OCI-LY7 (cell line): ENCODE measurements at regions not wholly inside any gene's neighbourhood (a gene's known extent, or its start where the extent isn't known, plus 50 kb on each side); places are given as distances from the start of the nearest gene placed in this dataset.

Experiments used
- CTCF ChIP-seq: fragments of 200-600 bp; sonication (generic); conservative IDR thresholded peaks from 2 replicates; pipeline ENCODE4 v1.5.1; 2014; ENCODE audit warnings: mild to moderate bottlenecking, antibody characterized with exemption, low read length, moderate library complexity, mixed read lengths
- EZH2phosphoT487 ChIP-seq: fragments of 200-600 bp; sonication (generic); IDR thresholded peaks from 2 replicates; pipeline ENCODE4 v1.6.1; 2018; ENCODE audit warnings: low read depth, borderline replicate concordance, mild to moderate bottlenecking, mixed run types, antibody characterized with exemption, low read length, moderate library complexity, mixed read lengths

DNA sequence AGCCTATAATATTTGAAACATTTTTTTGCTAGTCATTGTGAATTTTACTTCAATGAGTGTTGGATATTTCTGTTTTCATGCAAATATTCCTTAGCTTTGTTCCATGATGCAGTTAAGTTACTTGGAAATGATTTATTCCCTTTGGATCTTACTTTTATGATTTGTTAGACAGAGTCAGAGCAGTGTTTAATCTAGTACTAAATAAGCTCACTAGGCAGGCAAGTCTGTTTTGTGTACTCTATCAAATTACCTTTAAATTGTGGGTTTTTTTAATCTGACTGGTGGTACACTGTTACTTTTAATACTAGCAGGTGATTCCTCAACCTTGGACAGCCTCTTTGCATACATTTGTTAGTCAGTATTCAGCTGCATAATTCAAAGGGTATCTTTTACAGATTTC is 173.3 kb upstream of the MBNL1 start:
- no peak for TF ChIP-seq CTCF
- TF ChIP-seq EZH2phosphoT487 = no peak
